GM12864 (cell line): ENCODE measurements at regions not wholly inside any gene's neighbourhood (a gene's known extent, or its start where the extent isn't known, plus 50 kb on each side); places are given as distances from the start of the nearest gene placed in this dataset.

Experiments
- DNase-seq: peaks from one replicate; pipeline ENCODE4 v3.0.0-alpha.2; 2011; ENCODE audit warnings: low read depth
- H3K4me3 ChIP-seq: 2 replicates; pipeline ENCODE4 v1.5.1; 2011; ENCODE audit warnings: mild to moderate bottlenecking, low read depth, low read length, control low read depth
- TF ChIP-seq, protein P1 (sequence below): IDR thresholded peaks from 2 replicates; pipeline ENCODE4 v1.5.1; 2011; ENCODE audit warnings: low read depth, mild to moderate bottlenecking, moderate library complexity, low read length, control low read depth, inconsistent platforms; ENCODE audit errors: missing control alignments

- TF ChIP-seq, protein P1, sequence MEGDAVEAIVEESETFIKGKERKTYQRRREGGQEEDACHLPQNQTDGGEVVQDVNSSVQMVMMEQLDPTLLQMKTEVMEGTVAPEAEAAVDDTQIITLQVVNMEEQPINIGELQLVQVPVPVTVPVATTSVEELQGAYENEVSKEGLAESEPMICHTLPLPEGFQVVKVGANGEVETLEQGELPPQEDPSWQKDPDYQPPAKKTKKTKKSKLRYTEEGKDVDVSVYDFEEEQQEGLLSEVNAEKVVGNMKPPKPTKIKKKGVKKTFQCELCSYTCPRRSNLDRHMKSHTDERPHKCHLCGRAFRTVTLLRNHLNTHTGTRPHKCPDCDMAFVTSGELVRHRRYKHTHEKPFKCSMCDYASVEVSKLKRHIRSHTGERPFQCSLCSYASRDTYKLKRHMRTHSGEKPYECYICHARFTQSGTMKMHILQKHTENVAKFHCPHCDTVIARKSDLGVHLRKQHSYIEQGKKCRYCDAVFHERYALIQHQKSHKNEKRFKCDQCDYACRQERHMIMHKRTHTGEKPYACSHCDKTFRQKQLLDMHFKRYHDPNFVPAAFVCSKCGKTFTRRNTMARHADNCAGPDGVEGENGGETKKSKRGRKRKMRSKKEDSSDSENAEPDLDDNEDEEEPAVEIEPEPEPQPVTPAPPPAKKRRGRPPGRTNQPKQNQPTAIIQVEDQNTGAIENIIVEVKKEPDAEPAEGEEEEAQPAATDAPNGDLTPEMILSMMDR, result no peak
- H3K4me3 ChIP-seq, result no peak overlapping the region
- no peak for DNase-seq
Measured at GRCh38 chr18:44586782-44587524, 93.7 kb upstream of the SETBP1 start.

GRCh38 chr18:44588508-44588907, 92.2 kb upstream of the SETBP1 start:
- H3K4me3 ChIP-seq, result no peak overlapping the region
- TF ChIP-seq, protein P1, result no peak
- DNase-seq, result no peak

DNA sequence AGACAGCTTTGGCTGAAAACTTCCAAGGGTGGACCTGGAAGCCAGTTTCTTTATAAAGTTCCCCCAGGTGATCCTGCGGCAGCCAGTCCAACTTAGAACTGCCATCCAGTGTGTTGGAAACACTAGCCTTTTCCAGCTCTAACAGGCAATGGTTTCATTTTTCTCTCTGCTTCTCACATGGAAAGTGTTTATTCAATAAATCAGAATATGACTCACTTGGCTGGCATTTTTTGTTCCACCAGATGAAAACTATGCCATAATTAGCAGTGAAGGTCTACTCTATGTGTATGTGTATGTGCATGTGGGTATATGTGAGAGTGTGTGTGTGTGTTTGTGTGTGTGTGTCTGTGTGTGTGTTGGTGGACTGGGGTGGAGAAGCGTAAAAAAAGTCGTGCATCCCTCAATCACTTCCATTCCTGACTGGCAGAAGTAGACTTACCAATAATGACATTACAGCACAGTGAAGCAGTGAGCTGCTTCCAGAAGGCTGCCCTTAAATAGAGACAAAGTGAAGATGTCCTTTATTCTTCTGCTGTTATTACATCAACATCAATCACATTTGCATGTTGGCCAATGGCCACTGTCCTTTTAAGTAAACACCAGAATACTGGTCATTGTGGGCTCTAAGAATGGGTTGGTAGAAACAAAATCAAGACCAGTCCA, 90.9 kb upstream of the SETBP1 start:
- DNase-seq, result no peak
- no peak overlapping the region for H3K4me3 ChIP-seq
- TF ChIP-seq, protein P1, result no peak

- DNase-seq, result no peak
- TF ChIP-seq, protein P1, result no peak
Measured at GRCh38 chr18:44590956-44591670, 89.6 kb upstream of the SETBP1 start.

DNA sequence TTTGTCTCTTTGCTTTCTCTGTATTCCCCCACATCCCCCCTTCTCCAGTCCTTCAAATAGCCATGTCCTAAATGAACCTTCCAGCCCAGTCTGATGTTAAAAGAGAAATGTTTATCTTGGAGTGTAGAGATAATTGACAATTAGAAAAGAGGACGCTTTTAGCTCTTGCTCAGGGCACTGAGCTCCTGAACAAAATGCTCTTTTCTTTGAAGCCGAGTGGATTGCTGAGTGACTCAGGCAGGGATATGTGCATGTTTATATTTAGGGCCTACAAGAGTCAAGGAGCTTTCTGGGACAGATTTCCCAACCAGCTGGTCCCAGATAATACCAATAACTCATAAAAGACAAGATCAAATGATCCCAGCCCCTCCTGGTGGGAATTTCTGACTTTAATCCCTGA, 88.0 kb upstream of the SETBP1 start:
- no peak for DNase-seq
- no peak overlapping the region for H3K4me3 ChIP-seq
- TF ChIP-seq, protein P1, result no peak

More at GRCh38 chr18:44590956-44591670, 89.6 kb upstream of the SETBP1 start:
- no peak overlapping the region for H3K4me3 ChIP-seq

DNA sequence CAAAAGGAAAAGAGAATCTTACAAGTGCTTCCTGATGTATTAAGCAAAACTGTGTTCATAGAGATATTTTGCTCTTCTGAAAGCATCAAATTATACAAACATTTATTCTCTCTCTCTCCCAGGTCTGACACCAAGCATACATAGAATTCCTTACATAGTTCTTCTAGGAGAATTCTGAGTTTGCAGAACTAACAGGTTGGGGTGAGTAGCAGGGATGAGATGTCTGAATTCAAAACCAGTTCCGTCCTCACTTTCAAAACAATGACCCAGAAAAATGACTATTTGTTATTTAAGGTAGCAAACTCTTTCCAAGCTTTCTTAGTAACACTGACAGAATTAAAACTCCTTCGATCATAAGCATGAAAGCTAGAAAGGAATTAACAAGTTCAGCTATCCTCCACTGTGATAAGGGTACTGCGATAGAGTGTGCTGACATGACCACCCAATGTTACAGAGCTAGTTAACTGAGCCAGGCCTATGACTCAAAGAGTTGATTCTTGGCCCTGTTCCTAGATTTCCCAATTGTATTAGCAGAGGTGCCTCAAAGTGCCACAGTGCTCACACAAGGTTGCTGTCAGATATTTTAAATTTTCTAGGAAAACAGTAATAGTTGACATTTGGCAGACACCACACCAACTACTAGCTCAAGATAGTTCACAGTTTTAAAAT, 85.8 kb upstream of the SETBP1 start:
- DNase-seq, result no peak
- H3K4me3 ChIP-seq, result no peak overlapping the region
- TF ChIP-seq, protein P1, result no peak
